SK-N-MC (cell line): ENCODE measurements at regions not wholly inside any gene's neighbourhood (a gene's known extent, or its start where the extent isn't known, plus 50 kb on each side); places are given as distances from the start of the nearest gene placed in this dataset.
"Not testable (repeated sequence)": the region's sequence is repeated elsewhere in the genome, so short reads cannot be mapped to it uniquely, and the experiment has no call there.

Experiments used
- EZH2 ChIP-seq: fragments of 200-600 bp; sonication (generic); IDR thresholded peaks from one replicate; pipeline ENCODE4 v1.6.1; 2017; ENCODE audit warnings: antibody characterized with exemption
- POLR2AphosphoS5 ChIP-seq: IDR thresholded peaks from 2 replicates; pipeline ENCODE4 v1.6.1; 2012; ENCODE audit warnings: mild to moderate bottlenecking, low read depth, low read length, borderline replicate concordance

GRCh38 chr15:20252040-20252439 is 289.6 kb downstream of the GOLGA6L6 start:
- TF ChIP-seq POLR2AphosphoS5, EZH2: not testable (repeated sequence)
